SU-DHL-6 (cell line): ENCODE measurements at regions not wholly inside any gene's neighbourhood (a gene's known extent, or its start where the extent isn't known, plus 50 kb on each side); places are given as distances from the start of the nearest gene placed in this dataset.
"Not testable (repeated sequence)": the region's sequence is repeated elsewhere in the genome, so short reads cannot be mapped to it uniquely, and the experiment has no call there.

Source experiments
- H2AFZ ChIP-seq: fragments of 200-600 bp; sonication (generic); 2 replicates; pipeline ENCODE4 v1.6.1; 2014; ENCODE audit warnings: low read depth, mild to moderate bottlenecking, moderate library complexity, mixed read lengths, antibody characterized with exemption, low read length; ENCODE audit not compliant: severe bottlenecking
- H3F3A ChIP-seq: fragments of 200-600 bp; shearing (Covaris generic); 2 replicates; pipeline ENCODE4 v1.6.0; 2016; ENCODE audit warnings: antibody characterized with exemption, mild to moderate bottlenecking; ENCODE audit not compliant: insufficient read depth
- H3K27ac ChIP-seq: fragments of 200-600 bp; sonication (generic); 2 replicates; pipeline ENCODE4 v1.5.1; 2016; ENCODE audit warnings: low read depth, mild to moderate bottlenecking, low read length, moderate library complexity, mixed read lengths
- H3K27me3 ChIP-seq: fragments of 200-600 bp; sonication (generic), shearing (Covaris generic); 2 replicates; pipeline ENCODE4 v1.6.0; 2014; ENCODE audit warnings: mild to moderate bottlenecking, low read length
- H3K36me3 ChIP-seq: fragments of 200-600 bp; sonication (generic); 2 replicates; pipeline ENCODE4 v1.6.1; 2014; ENCODE audit warnings: mild to moderate bottlenecking, low read length, mixed read lengths
- H3K4me2 ChIP-seq: fragments of 300-600, 200-600 bp; shearing (Covaris generic), sonication (generic); 2 replicates; pipeline ENCODE4 v1.6.0; 2014; ENCODE audit warnings: low read length, low read depth, mild to moderate bottlenecking; ENCODE audit not compliant: poor library complexity, severe bottlenecking
- H3K4me3 ChIP-seq: fragments of 200-600 bp; sonication (generic); 2 replicates; pipeline ENCODE4 v1.5.1; 2014; ENCODE audit warnings: antibody characterized with exemption, low read length, mild to moderate bottlenecking, mixed read lengths; ENCODE audit not compliant: insufficient read depth, poor library complexity, severe bottlenecking
- H3K79me2 ChIP-seq: fragments of 200-600 bp; sonication (generic); 2 replicates; pipeline ENCODE4 v1.6.1; 2014; ENCODE audit warnings: mild to moderate bottlenecking, low read length, moderate library complexity; ENCODE audit not compliant: insufficient read depth
- H3K9ac ChIP-seq: fragments of 200-600 bp; sonication (generic); 2 replicates; pipeline ENCODE4 v1.7.0; 2014; ENCODE audit warnings: mild to moderate bottlenecking, low read length
- H3K9me2 ChIP-seq: fragments of 200-600 bp; sonication (generic); replicated peaks from 2 replicates; pipeline ENCODE4 v1.6.1; 2014; ENCODE audit warnings: low read length; ENCODE audit not compliant: insufficient read depth
- H3K9me3 ChIP-seq: fragments of 200-600 bp; sonication (generic); 2 replicates; pipeline ENCODE4 v1.6.1; 2014; ENCODE audit warnings: low read length, mixed read lengths; ENCODE audit not compliant: insufficient read depth
- H4K20me1 ChIP-seq: fragments of 200-600 bp; sonication (generic); 2 replicates; pipeline ENCODE4 v1.6.1; 2014; ENCODE audit warnings: low read depth, mild to moderate bottlenecking, antibody characterized with exemption, low read length, moderate library complexity, mixed read lengths
- EZH2phosphoT487 ChIP-seq: fragments of 200-600 bp; sonication (generic), shearing (Covaris generic); conservative IDR thresholded peaks from 2 replicates; pipeline ENCODE4 v1.6.1; 2018; ENCODE audit warnings: mild to moderate bottlenecking, antibody characterized with exemption, low read length, moderate library complexity, mixed read lengths
- TF ChIP-seq, protein P1 (sequence below): fragments of 200-600 bp; sonication (generic); IDR thresholded peaks from one replicate; pipeline ENCODE4 v1.5.1; 2017; ENCODE audit warnings: antibody characterized with exemption, mild to moderate bottlenecking, low read length, moderate library complexity; ENCODE audit not compliant: insufficient read depth, poor library complexity, severe bottlenecking

DNA sequence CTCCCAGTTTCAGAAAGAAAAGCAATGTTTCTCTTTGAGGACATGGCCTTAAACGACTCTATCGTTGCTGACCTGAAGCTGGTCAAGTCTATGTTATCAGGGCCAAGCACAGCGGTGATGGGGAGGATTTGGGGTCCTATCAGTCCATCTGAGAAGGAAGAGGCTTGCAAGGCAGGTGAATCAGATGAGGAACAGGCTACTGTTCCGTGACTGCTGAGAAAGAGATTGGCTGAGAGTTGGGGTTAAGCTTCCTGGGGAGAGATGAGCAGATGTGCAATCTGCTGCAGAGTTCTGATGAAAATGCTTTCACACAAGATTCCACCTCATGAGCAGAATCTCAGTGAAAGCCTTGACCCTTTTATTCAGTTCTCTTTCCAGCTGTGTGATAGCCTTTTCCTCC, 168.3 kb upstream of the STMND1 start:
- Histone ChIP-seq H3F3A (no peaks in the 10 kb centered on the region), H3K4me3 (no peak overlapping the region), H3K9ac (no peak overlapping the region), H3K79me2 (no peaks in the 10 kb centered on the region), H4K20me1 (no peaks in the 10 kb centered on the region), H3K4me2 (no peak overlapping the region), H3K27me3 (no peaks in the 10 kb centered on the region), H3K27ac (no peak overlapping the region), H2AFZ (no peak overlapping the region), H3K9me2 (no peaks in the 10 kb centered on the region), H3K36me3 (no peaks in the 10 kb centered on the region), H3K9me3 (no peaks in the 10 kb centered on the region)
- no peak for TF ChIP-seq EZH2phosphoT487
- TF ChIP-seq, protein P1, sequence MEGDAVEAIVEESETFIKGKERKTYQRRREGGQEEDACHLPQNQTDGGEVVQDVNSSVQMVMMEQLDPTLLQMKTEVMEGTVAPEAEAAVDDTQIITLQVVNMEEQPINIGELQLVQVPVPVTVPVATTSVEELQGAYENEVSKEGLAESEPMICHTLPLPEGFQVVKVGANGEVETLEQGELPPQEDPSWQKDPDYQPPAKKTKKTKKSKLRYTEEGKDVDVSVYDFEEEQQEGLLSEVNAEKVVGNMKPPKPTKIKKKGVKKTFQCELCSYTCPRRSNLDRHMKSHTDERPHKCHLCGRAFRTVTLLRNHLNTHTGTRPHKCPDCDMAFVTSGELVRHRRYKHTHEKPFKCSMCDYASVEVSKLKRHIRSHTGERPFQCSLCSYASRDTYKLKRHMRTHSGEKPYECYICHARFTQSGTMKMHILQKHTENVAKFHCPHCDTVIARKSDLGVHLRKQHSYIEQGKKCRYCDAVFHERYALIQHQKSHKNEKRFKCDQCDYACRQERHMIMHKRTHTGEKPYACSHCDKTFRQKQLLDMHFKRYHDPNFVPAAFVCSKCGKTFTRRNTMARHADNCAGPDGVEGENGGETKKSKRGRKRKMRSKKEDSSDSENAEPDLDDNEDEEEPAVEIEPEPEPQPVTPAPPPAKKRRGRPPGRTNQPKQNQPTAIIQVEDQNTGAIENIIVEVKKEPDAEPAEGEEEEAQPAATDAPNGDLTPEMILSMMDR: no peak

DNA sequence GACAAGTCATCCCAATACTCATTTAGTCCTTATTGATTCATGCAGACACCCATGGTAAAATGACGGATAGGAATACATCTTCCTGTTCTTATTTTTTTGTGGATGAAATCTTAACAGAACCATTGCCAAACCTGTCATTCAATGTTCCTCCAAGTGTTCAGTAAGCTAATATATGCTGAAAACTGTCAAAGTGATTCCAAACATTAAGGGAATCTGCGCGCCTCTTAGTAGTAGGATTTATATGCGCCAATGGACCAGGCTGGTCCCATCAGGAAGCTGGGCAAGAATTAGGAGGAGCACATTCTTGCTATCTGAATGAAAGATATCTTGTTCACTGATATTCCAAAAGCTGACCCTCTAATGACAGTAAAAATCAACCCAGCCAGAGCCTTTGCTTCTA, 168.9 kb upstream of the STMND1 start:
- H3K9me2 ChIP-seq: no peaks in the 10 kb centered on the region
- H3F3A ChIP-seq: no peaks in the 10 kb centered on the region
- H3K9ac ChIP-seq: no peak overlapping the region
- no peaks in the 10 kb centered on the region for H3K27me3 ChIP-seq
- H4K20me1 ChIP-seq: no peaks in the 10 kb centered on the region
- no peak overlapping the region for H3K4me3 ChIP-seq
- no peaks in the 10 kb centered on the region for H3K36me3 ChIP-seq
- no peak for TF ChIP-seq EZH2phosphoT487
- TF ChIP-seq, protein P1: no peak
- no peak overlapping the region for H3K4me2 ChIP-seq
- H3K79me2 ChIP-seq: no peaks in the 10 kb centered on the region
- no peak overlapping the region for H3K27ac ChIP-seq
- H3K9me3 ChIP-seq: no peaks in the 10 kb centered on the region
- no peak overlapping the region for H2AFZ ChIP-seq

DNA sequence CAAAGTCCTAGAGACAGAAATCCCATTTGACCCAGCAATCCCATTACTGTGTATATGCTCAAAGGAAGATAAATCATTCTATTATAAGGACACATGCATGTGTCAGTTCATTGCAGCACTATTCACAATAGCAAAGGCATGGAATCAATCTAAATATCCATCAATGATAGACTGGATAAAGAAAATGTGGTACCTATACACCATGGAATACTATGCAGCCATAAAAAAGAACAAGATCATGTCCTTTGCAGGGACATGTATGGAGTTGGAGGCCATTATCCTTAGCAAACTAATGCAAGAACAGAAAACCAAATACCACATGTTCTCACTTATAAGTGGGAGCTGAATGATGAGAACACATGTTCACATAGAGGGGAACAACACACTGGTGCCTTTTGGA, 169.8 kb upstream of the ATXN1 start:
- not testable (repeated sequence) for H3K36me3 ChIP-seq, H3K4me3 ChIP-seq, H3K9me2 ChIP-seq

DNA sequence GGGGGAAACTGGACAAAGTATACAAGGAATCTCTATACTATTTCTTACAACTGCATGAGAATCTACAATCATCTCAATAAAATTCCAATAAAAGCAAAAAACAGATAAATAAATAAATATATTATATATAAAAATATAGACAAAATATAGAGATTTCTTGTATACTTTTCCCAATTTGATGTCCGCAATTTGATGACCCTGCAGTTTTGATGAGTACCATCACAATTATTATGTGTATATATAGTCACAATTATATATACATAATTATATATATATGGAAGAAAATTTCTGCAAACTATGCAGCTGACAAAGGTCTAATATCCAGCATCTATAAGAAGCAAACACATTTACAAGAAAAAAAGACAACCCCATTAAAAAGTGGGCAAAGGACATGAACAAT, 169.2 kb upstream of the ATXN1 start:
- H4K20me1 ChIP-seq: no peaks in the 10 kb centered on the region
- TF ChIP-seq, protein P1: no peak
- no peak for TF ChIP-seq EZH2phosphoT487
- no peak overlapping the region for H3K27ac ChIP-seq
- H3K79me2 ChIP-seq: no peaks in the 10 kb centered on the region
- H3K36me3 ChIP-seq: no peaks in the 10 kb centered on the region
- H3K27me3 ChIP-seq: no peaks in the 10 kb centered on the region
- no peak overlapping the region for H3K4me3 ChIP-seq
- H3K9me3 ChIP-seq: no peaks in the 10 kb centered on the region
- no peaks in the 10 kb centered on the region for H3F3A ChIP-seq
- no peak overlapping the region for H3K9ac ChIP-seq
- H3K4me2 ChIP-seq: no peak overlapping the region
- H2AFZ ChIP-seq: no peak overlapping the region
- no peaks in the 10 kb centered on the region for H3K9me2 ChIP-seq

More for the DNA sequence above, 169.8 kb upstream of the ATXN1 start:
- not testable (repeated sequence) for H3K27ac ChIP-seq, H3F3A ChIP-seq, H3K79me2 ChIP-seq, H2AFZ ChIP-seq, H3K4me2 ChIP-seq, H4K20me1 ChIP-seq, H3K27me3 ChIP-seq, H3K9ac ChIP-seq, H3K9me3 ChIP-seq
